Ovary (tissue), 3 donors: ENCODE measurements at regions not wholly inside any gene's neighbourhood (a gene's known extent, or its start where the extent isn't known, plus 50 kb on each side); places are given as distances from the start of the nearest gene placed in this dataset.

ENCODE experiments used
- CTCF ChIP-seq, 3 donors: fragments of 450-650 bp in 2 of 3; fragments of 200-600 bp in 1 of 3; IDR thresholded peaks; one replicate each; pipeline versions ENCODE4 v1.5.1 to v1.8.0; 2016 to 2022; ENCODE audit warnings: antibody characterized with exemption in 3 of 3, mild to moderate bottlenecking in 1 of 3
- EP300 ChIP-seq: sonication (generic); formaldehyde crosslinking; IDR thresholded peaks from one replicate; pipeline ENCODE4 v1.6.1; 2017; ENCODE audit warnings: antibody characterized with exemption
- donor health status: DM: no; HTN: no; CAD: no.

DNA sequence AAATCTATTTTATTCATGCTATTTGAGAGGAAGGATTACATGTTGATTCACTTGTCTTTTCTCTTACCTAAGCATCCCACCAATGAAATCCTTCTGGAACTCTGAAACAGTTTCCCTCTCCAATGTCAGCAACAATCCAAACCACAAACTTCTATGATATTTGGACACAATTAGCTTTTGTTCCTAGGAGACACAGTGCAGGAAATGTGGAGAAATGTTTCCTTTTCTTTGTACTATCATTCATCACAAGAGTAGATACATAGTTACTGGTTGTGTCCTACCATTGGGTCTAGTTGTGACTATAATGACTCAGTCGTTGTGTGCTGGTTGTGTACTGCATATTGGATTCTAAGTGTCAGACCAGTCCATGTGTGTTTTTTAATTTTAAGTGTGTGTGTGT is 156.8 kb upstream of the MAGI2 start:
- TF ChIP-seq EP300: no peak
- TF ChIP-seq CTCF (IDR thresholded peaks at IDR 0.05): no peak
